ENCODE measurements at regions not wholly inside any gene's neighbourhood (a gene's known extent, or its start where the extent isn't known, plus 50 kb on each side); places are given as distances from the start of the nearest gene placed in this dataset.

GRCh38 chr9:85471791-85472190, 270.0 kb downstream of the AGTPBP1 start (continued):
- TF ChIP-seq ZNF830 (CRISPR knock-in tag; IDR thresholded peaks at IDR 0.05) (no peak), ZEB2 (IDR thresholded peaks at IDR 0.05) (no peak), FOXK2 (conservative IDR thresholded peaks at IDR 0.05 in 1 of 2, IDR thresholded peaks at IDR 0.05 in 1 of 2; ENCODE audit: low read depth in 2 of 2) (no peak)

GRCh38 chr9:85469041-85469440, 272.7 kb downstream of the AGTPBP1 start:
- BruUV-seq (replicated peaks): no TSS peak
- H3K9ac ChIP-seq (ENCODE audit: insufficient read depth in 1 of 2, low read depth in 2 of 2, low read length in 2 of 2): no peak overlapping the region
- no peaks in the 10 kb centered on the region for H3K9me1 ChIP-seq (ENCODE audit: control insufficient read depth, insufficient read depth, low read length)
- ChIA-PET CTCF (ENCODE audit: low intra/inter-chr PET ratio) (no interaction called here), POLR2A (interaction anchor here (1.4 kb wide), 1 partner anchor 10 kb away, joined by 3 read pairs; no protein-coding TSS in a partner anchor)
- TF ChIP-seq NFIC (IDR thresholded peaks at IDR 0.05) (no peak), SNIP1 (IDR thresholded peaks at IDR 0.05; ENCODE audit: low read depth) (no peak), FOXJ2 (tag; IDR thresholded peaks at IDR 0.05) (no peak), PKNOX1 (IDR thresholded peaks at IDR 0.05) (no peak), HES1 (IDR thresholded peaks at IDR 0.05; ENCODE audit: low read depth) (no peak), MAZ (CRISPR knock-in tag; conservative IDR thresholded peaks at IDR 0.05 in 1 of 2, IDR thresholded peaks at IDR 0.05 in 1 of 2) (no peak), PHF8 (IDR thresholded peaks at IDR 0.05; ENCODE audit: borderline replicate concordance, low read length) (no peak), NCOA6 (IDR thresholded peaks at IDR 0.05) (no peak), BRD9 (IDR thresholded peaks at IDR 0.05; ENCODE audit: low read depth, partially characterized antibody) (no peak), NONO (IDR thresholded peaks at IDR 0.05; ENCODE audit: low read depth in 2 of 2, low read length in 1 of 2) (no peak), FUS (optimal IDR thresholded peaks at IDR 0.05; ENCODE audit: low read depth, low read length) (no peak), POU5F1 (IDR thresholded peaks at IDR 0.05; ENCODE audit: borderline replicate concordance, low read depth, low read length, partially characterized antibody) (no peak), SETDB1 (IDR thresholded peaks at IDR 0.05; ENCODE audit: low read length) (no peak), XRCC4 (IDR thresholded peaks at IDR 0.05; ENCODE audit: extremely low read depth, insufficient read depth, insufficient read length) (no peak), SRSF7 (optimal IDR thresholded peaks at IDR 0.05; ENCODE audit: low read depth, low read length) (no peak), E2F6 (IDR thresholded peaks at IDR 0.05; ENCODE audit: borderline replicate concordance in 1 of 2, extremely low read depth in 1 of 2, insufficient read depth in 1 of 2, insufficient read length in 1 of 2, low read depth in 1 of 2, low read length in 1 of 2, poor library complexity in 1 of 2, severe bottlenecking in 1 of 2) (no peak), ZFPM2 (CRISPR knock-in tag; IDR thresholded peaks at IDR 0.05) (no peak)
- intact Hi-C loops (cut with micrococcal nuclease): no loop called here
- no peak overlapping the region for H3K4me2 ChIP-seq (ENCODE audit: insufficient read depth, low read length)
- H2AFZ ChIP-seq (ENCODE audit: low read depth, low read length): no peak overlapping the region
- H4K20me1 ChIP-seq (replicated peaks; ENCODE audit: control insufficient read depth, insufficient read depth, low read length): no peaks in the 10 kb centered on the region
- in situ Hi-C loops (cut with MboI): no loop called here
- H3K4me1 ChIP-seq (replicated peaks in 1 of 2; ENCODE audit: control insufficient read depth in 2 of 2, insufficient read depth in 2 of 2, low read length in 2 of 2): no peaks in the 10 kb centered on the region
- H3K79me2 ChIP-seq (ENCODE audit: control insufficient read depth, insufficient read depth, low read length): no peaks in the 10 kb centered on the region
- no peaks in the 10 kb centered on the region for H3K27me3 ChIP-seq (ENCODE audit: control insufficient read depth in 2 of 2, insufficient read depth in 2 of 2, low read length in 2 of 2)
- FAIRE-seq: no peak
- H3K4me3 ChIP-seq: no peak overlapping the region
- no peaks in the 10 kb centered on the region for H3K36me3 ChIP-seq (ENCODE audit: control insufficient read depth, insufficient read depth, low read length)
- no peaks in the 10 kb centered on the region for H3K9me3 ChIP-seq (replicated peaks; ENCODE audit: control insufficient read depth, insufficient read depth, low read depth, low read length)
- H3K27ac ChIP-seq (ENCODE audit: extremely low read depth, low read depth, low read length): no peak overlapping the region
- DNase-seq (ENCODE audit: extremely low read depth in 1 of 4, low spot score in 3 of 4): no peak
- WGBS (ENCODE audit: insufficient coverage, low coverage, missing lambda C conversion rate): 0% methylated on average over 5 of the region's 10 CpGs
- ATAC-seq: no peak
